Coronary artery (tissue), 2 donors: ENCODE measurements at regions not wholly inside any gene's neighbourhood (a gene's known extent, or its start where the extent isn't known, plus 50 kb on each side); places are given as distances from the start of the nearest gene placed in this dataset.

Experiments used
- DNase-seq: peaks from one replicate; pipeline ENCODE4 v3.0.0-alpha.2; 2017; ENCODE audit warnings: low spot score
- H3K27ac ChIP-seq, 2 donors: fragments of 200-600 bp; sonication (generic); one replicate each; pipeline ENCODE4 v1.5.1; 2016 to 2019
- H3K4me3 ChIP-seq: fragments of 200-600 bp; sonication (generic); 2 replicates; pipeline ENCODE4 v1.5.1; 2016; ENCODE audit warnings: mild to moderate bottlenecking, moderate library complexity
- CTCF ChIP-seq: fragments of 200-600 bp; sonication (generic); IDR thresholded peaks from one replicate; pipeline ENCODE4 v1.5.1; 2019; ENCODE audit warnings: antibody characterized with exemption

- H3K4me3 ChIP-seq = no peak overlapping the region
- TF ChIP-seq CTCF = no peak
- H3K27ac ChIP-seq = no peak overlapping the region
- DNase-seq = no peak
Measured at GRCh38 chr14:98959958-98960616, 311.9 kb downstream of the BCL11B start.

- TF ChIP-seq CTCF = no peak
- H3K4me3 ChIP-seq = no peak overlapping the region
- no peak for DNase-seq
- no peak overlapping the region for H3K27ac ChIP-seq
Measured at GRCh38 chr14:98960617-98961013, 311.4 kb downstream of the BCL11B start.

GRCh38 chr14:98961191-98961590, 310.8 kb downstream of the BCL11B start:
- no peak overlapping the region for H3K27ac ChIP-seq
- no peak overlapping the region for H3K4me3 ChIP-seq
- no peak for TF ChIP-seq CTCF
- no peak for DNase-seq

- Histone ChIP-seq H3K4me3 (no peak overlapping the region), H3K27ac (no peak overlapping the region)
- TF ChIP-seq CTCF = no peak
- no peak for DNase-seq
Measured at GRCh38 chr14:98962118-98962517, 309.9 kb downstream of the BCL11B start.

- Histone ChIP-seq H3K27ac (no peak overlapping the region), H3K4me3 (no peak overlapping the region)
- TF ChIP-seq CTCF = no peak
- no peak for DNase-seq
Measured at GRCh38 chr14:98963610-98964009, 308.4 kb downstream of the BCL11B start.

GRCh38 chr14:98964171-98964570, 307.8 kb downstream of the BCL11B start:
- DNase-seq = no peak
- Histone ChIP-seq H3K4me3 (no peak overlapping the region), H3K27ac (no peak overlapping the region)
- TF ChIP-seq CTCF = no peak

GRCh38 chr14:98965076-98965475, 306.9 kb downstream of the BCL11B start:
- H3K27ac ChIP-seq = no peak overlapping the region
- DNase-seq = no peak

More at GRCh38 chr14:98965076-98965475, 306.9 kb downstream of the BCL11B start:
- H3K4me3 ChIP-seq = no peak overlapping the region
- TF ChIP-seq CTCF = no peak
